K562 (cell line): ENCODE measurements at regions not wholly inside any gene's neighbourhood (a gene's known extent, or its start where the extent isn't known, plus 50 kb on each side); places are given as distances from the start of the nearest gene placed in this dataset.

ENCODE experiments used
- MGA ChIP-seq: fragments of 450-650 bp; IDR thresholded peaks from 2 replicates; pipeline ENCODE4 v1.6.1; 2016; ENCODE audit warnings: mild to moderate bottlenecking, moderate library complexity
- MLX ChIP-seq, 2 experiments: fragments of 450-650 bp in 1 of 2; sonication (generic) in 1 of 2; formaldehyde crosslinking; conservative IDR thresholded peaks; 2 replicates each; pipeline versions ENCODE4 v1.4.0 to v1.8.1; 2020 to 2022; ENCODE audit warnings: mild to moderate bottlenecking in 1 of 2, missing genetic modification reagents in 1 of 2
- NR4A1 ChIP-seq, 2 experiments: fragments of 250-450 bp in 1 of 2; fragments of 450-650 bp in 1 of 2; sonication (Bioruptor Pico) in 1 of 2; IDR thresholded peaks; 2 replicates each; pipeline versions ENCODE4 v1.4.0 to v1.6.1; 2016 to 2020; ENCODE audit warnings: mild to moderate bottlenecking in 2 of 2, missing compliant biosample characterization in 1 of 2, missing genetic modification characterization in 1 of 2, moderate library complexity in 1 of 2
- WHSC1 ChIP-seq: IDR thresholded peaks from one replicate; pipeline ENCODE4 v1.6.1; 2012; ENCODE audit warnings: low read length, control low read depth, inconsistent platforms
- ZFP36 ChIP-seq: fragments of 150-350 bp; IDR thresholded peaks from 2 replicates; pipeline ENCODE4 v1.6.1; 2018; ENCODE audit warnings: low read length, low read depth; ENCODE audit not compliant: partially characterized antibody

DNA sequence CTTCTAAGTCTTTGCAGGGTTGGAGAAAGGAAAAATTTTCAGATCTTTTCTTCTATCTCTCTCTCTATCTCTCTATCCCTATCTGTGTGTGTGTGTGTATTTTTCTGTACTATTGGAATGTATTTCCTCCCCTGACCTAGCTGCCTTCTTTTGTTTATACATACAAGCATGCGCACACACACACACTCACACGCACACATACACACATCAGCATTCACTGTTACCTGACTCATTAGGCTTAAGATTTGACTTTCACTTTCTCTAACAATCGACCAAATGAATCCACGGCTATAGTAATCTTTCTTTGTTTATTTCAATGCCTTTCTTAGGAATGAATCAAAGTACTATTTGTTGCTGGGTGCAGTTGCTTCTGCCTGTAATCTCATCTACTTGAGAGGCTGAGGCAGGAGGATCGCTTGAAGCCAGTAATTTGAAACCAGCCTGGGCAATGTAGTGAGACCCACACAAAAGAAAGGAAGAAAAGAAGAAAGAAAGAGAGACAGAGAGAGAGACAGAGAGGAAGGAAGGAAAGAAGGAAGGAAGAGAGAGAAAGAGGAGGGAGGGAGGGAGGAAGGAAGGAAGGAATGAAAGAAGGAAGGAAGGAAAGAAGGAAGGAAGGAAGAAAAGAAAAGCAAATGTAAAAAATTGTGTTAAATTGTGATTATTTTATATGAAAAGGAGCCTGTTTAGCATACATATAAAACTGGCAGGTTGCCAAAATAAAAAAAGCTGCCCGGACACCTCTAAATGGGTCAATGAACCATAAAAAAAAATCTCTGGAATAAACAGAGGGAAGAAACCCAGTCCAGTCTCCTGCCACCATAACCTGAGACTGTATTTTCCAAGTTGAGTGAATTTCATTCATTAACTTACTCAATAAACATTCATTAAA is 206.8 kb downstream of the ZNF326 start (continued):
- TF ChIP-seq MGA, result no peak
- TF ChIP-seq WHSC1, result no peak
- TF ChIP-seq NR4A1 (CRISPR knock-in tag; IDR thresholded peaks at IDR 0.05), result no peak
- no peak for TF ChIP-seq NR4A1 (tag; IDR thresholded peaks at IDR 0.05)
- TF ChIP-seq ZFP36, result no peak
- no peak for TF ChIP-seq MLX (CRISPR knock-in tag; conservative IDR thresholded peaks at IDR 0.05)
